Loucy (cell line): ENCODE measurements at regions not wholly inside any gene's neighbourhood (a gene's known extent, or its start where the extent isn't known, plus 50 kb on each side); places are given as distances from the start of the nearest gene placed in this dataset.

Source experiments
- H2AFZ ChIP-seq: fragments of 200-600 bp; sonication (generic); 2 replicates; pipeline ENCODE4 v1.6.0; 2016; ENCODE audit warnings: antibody characterized with exemption, mild to moderate bottlenecking, low read length, moderate library complexity
- H3F3A ChIP-seq: fragments of 200-600 bp; 2 replicates; pipeline ENCODE4 v1.6.0; 2016; ENCODE audit warnings: antibody characterized with exemption, low read depth, mild to moderate bottlenecking
- H3K27me3 ChIP-seq: fragments of 200-600 bp; sonication (generic); 2 replicates; pipeline ENCODE4 v1.6.1; 2014; ENCODE audit warnings: low read length, mild to moderate bottlenecking; ENCODE audit not compliant: insufficient read depth, poor library complexity, severe bottlenecking
- H3K36me3 ChIP-seq: fragments of 200-600 bp; sonication (generic); 2 replicates; pipeline ENCODE4 v1.6.1; 2016; ENCODE audit warnings: low read length; ENCODE audit not compliant: insufficient read depth
- H3K4me1 ChIP-seq: fragments of 200-600 bp; sonication (generic); 2 replicates; pipeline ENCODE4 v1.5.1; 2014; ENCODE audit warnings: low read length, mild to moderate bottlenecking; ENCODE audit not compliant: insufficient read depth, poor library complexity, severe bottlenecking
- H3K4me2 ChIP-seq: fragments of 200-600 bp; sonication (generic); 2 replicates; pipeline ENCODE4 v1.6.0; 2014; ENCODE audit warnings: antibody characterized with exemption, low read length, low read depth, mild to moderate bottlenecking; ENCODE audit not compliant: poor library complexity, severe bottlenecking
- H3K4me3 ChIP-seq: fragments of 200-600 bp; sonication (generic); 2 replicates; pipeline ENCODE4 v1.5.1; 2014; ENCODE audit warnings: low read length, mild to moderate bottlenecking, mixed read lengths; ENCODE audit not compliant: poor library complexity, severe bottlenecking
- H3K79me2 ChIP-seq: fragments of 200-600 bp; sonication (generic); 2 replicates; pipeline ENCODE4 v1.6.1; 2014; ENCODE audit warnings: low read length; ENCODE audit not compliant: insufficient read depth
- H3K9ac ChIP-seq: fragments of 200-600 bp; sonication (generic); 2 replicates; pipeline ENCODE4 v1.6.0; 2014; ENCODE audit warnings: mild to moderate bottlenecking, low read depth, low read length, moderate library complexity; ENCODE audit not compliant: poor library complexity, severe bottlenecking
- H3K9me2 ChIP-seq: fragments of 200-600 bp; sonication (generic); replicated peaks from 2 replicates; pipeline ENCODE4 v1.6.1; 2016; ENCODE audit warnings: low read depth, low read length, mixed read lengths
- H3K9me3 ChIP-seq: fragments of 200-600 bp; sonication (generic); 2 replicates; pipeline ENCODE4 v1.6.1; 2014; ENCODE audit warnings: mild to moderate bottlenecking, antibody characterized with exemption, low read length, low read depth; ENCODE audit not compliant: insufficient read depth
- H4K20me1 ChIP-seq: fragments of 200-600 bp; sonication (generic); 2 replicates; pipeline ENCODE4 v1.6.0; 2014; ENCODE audit warnings: antibody characterized with exemption, low read length, mild to moderate bottlenecking; ENCODE audit not compliant: insufficient read depth, poor library complexity, severe bottlenecking
- EZH2phosphoT487 ChIP-seq: fragments of 200-600 bp; IDR thresholded peaks from 2 replicates; pipeline ENCODE4 v1.6.1; 2018; ENCODE audit warnings: antibody characterized with exemption, mild to moderate bottlenecking, moderate library complexity, borderline replicate concordance
- TF ChIP-seq, protein P1 (sequence below): fragments of 200-600 bp; sonication (generic); conservative IDR thresholded peaks from 2 replicates; pipeline ENCODE4 v1.5.1; 2014; ENCODE audit warnings: mild to moderate bottlenecking, antibody characterized with exemption, low read length

DNA sequence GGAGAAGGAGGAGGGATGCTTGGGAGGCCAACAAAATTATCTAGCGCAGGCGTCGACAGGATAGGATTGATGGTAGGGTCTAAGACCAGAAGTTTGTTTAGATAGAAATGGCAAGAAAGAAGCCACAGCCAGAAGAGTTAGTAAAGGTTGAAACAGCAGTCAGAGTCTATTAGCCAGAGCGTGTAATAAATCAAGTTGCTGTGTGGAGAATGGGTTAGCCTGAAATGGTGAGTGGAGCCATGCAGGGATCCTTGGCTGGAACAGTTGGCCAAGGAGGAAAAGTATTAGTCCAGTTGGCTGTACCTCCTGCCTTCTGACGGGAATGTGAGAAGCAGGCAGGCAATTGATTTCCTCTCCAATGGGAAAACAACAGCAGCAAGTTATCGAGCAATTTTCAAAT, 190.7 kb upstream of the CCDC68 start:
- H3K27me3 ChIP-seq, result no peaks in the 10 kb centered on the region
- TF ChIP-seq EZH2phosphoT487, result no peak
- TF ChIP-seq, protein P1, sequence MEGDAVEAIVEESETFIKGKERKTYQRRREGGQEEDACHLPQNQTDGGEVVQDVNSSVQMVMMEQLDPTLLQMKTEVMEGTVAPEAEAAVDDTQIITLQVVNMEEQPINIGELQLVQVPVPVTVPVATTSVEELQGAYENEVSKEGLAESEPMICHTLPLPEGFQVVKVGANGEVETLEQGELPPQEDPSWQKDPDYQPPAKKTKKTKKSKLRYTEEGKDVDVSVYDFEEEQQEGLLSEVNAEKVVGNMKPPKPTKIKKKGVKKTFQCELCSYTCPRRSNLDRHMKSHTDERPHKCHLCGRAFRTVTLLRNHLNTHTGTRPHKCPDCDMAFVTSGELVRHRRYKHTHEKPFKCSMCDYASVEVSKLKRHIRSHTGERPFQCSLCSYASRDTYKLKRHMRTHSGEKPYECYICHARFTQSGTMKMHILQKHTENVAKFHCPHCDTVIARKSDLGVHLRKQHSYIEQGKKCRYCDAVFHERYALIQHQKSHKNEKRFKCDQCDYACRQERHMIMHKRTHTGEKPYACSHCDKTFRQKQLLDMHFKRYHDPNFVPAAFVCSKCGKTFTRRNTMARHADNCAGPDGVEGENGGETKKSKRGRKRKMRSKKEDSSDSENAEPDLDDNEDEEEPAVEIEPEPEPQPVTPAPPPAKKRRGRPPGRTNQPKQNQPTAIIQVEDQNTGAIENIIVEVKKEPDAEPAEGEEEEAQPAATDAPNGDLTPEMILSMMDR, result no peak
- H4K20me1 ChIP-seq, result no peaks in the 10 kb centered on the region
- no peaks in the 10 kb centered on the region for H3K4me1 ChIP-seq
- H3K9me2 ChIP-seq, result no peaks in the 10 kb centered on the region
- H3K9me3 ChIP-seq, result no peaks in the 10 kb centered on the region
- H3K9ac ChIP-seq, result no peak overlapping the region
- no peaks in the 10 kb centered on the region for H3F3A ChIP-seq
- H3K36me3 ChIP-seq, result no peaks in the 10 kb centered on the region
- no peak overlapping the region for H2AFZ ChIP-seq
- H3K79me2 ChIP-seq, result no peaks in the 10 kb centered on the region
- H3K4me3 ChIP-seq, result no peak overlapping the region
- no peak overlapping the region for H3K4me2 ChIP-seq

DNA sequence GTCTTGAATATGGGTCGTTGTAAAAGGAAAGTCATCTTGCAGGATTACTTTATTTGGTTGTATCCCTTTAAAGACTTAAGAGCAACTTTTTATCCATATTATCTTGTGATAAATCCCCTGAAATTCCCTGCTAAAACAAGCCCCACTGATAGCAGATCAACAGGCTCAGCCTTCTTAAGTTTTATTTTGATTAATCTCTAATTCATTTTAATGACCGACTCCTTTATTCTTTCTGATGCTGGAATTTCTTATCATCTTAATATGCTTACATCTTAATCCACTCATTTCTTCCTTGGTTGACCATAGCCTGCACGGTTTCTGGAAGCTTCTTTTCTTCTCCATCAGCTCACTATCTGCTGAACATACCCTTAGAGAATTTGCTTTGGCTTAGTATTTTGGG, 188.5 kb upstream of the CCDC68 start:
- TF ChIP-seq, protein P1, result no peak
- no peak for TF ChIP-seq EZH2phosphoT487
- Histone ChIP-seq H4K20me1 (no peaks in the 10 kb centered on the region), H3K36me3 (no peaks in the 10 kb centered on the region), H3K9me3 (no peaks in the 10 kb centered on the region), H3K9ac (no peak overlapping the region), H2AFZ (no peak overlapping the region), H3F3A (no peaks in the 10 kb centered on the region), H3K27me3 (no peaks in the 10 kb centered on the region), H3K4me1 (no peaks in the 10 kb centered on the region), H3K79me2 (no peaks in the 10 kb centered on the region), H3K4me2 (no peak overlapping the region), H3K4me3 (no peak overlapping the region), H3K9me2 (no peaks in the 10 kb centered on the region)

- TF ChIP-seq, protein P1, result no peak
- TF ChIP-seq EZH2phosphoT487, result no peak
- Histone ChIP-seq H2AFZ (no peak overlapping the region), H3K36me3 (no peaks in the 10 kb centered on the region), H3K9ac (no peak overlapping the region), H3K4me1 (no peaks in the 10 kb centered on the region), H3K79me2 (no peaks in the 10 kb centered on the region), H4K20me1 (no peaks in the 10 kb centered on the region), H3K4me3 (no peak overlapping the region), H3K27me3 (no peaks in the 10 kb centered on the region), H3F3A (no peaks in the 10 kb centered on the region), H3K9me3 (no peaks in the 10 kb centered on the region), H3K9me2 (no peaks in the 10 kb centered on the region), H3K4me2 (no peak overlapping the region)
These were observed 185.1 kb upstream of the CCDC68 start for GRCh38 chr18:55144193-55144930.
